CD14-positive monocyte (primary cell): ENCODE measurements at regions not wholly inside any gene's neighbourhood (a gene's known extent, or its start where the extent isn't known, plus 50 kb on each side); places are given as distances from the start of the nearest gene placed in this dataset.

Source experiments
- DNase-seq, 3 donors: peaks; one replicate each; pipeline ENCODE4 v3.0.0-alpha.2; 2011 to 2022
- H2AFZ ChIP-seq: 2 replicates; pipeline ENCODE4 v1.6.0; 2012; ENCODE audit warnings: mild to moderate bottlenecking, low read depth, low read length, inconsistent platforms; ENCODE audit not compliant: insufficient read depth, poor library complexity, severe bottlenecking
- H3K27ac ChIP-seq, 2 donors: 1 replicate in 1 of 2; 2 replicates in 1 of 2; pipeline ENCODE4 v1.5.1; 2012 to 2013; ENCODE audit warnings: low read length in 2 of 2, control low read depth in 1 of 2, inconsistent platforms in 1 of 2, low read depth in 1 of 2, mild to moderate bottlenecking in 1 of 2
- H3K27me3 ChIP-seq, 2 donors: one replicate each; pipeline versions ENCODE4 v1.6.0 to v1.6.1; 2011 to 2013; ENCODE audit warnings: low read length in 2 of 2; ENCODE audit not compliant: control insufficient read depth in 2 of 2, insufficient read depth in 2 of 2
- H3K36me3 ChIP-seq, 2 donors: replicated peaks in 1 of 2; 1 replicate in 1 of 2; 2 replicates in 1 of 2; pipeline versions ENCODE4 v1.5.1 to v1.6.1; 2012 to 2013; ENCODE audit warnings: low read length in 2 of 2, control low read depth in 1 of 2, inconsistent platforms in 1 of 2, mild to moderate bottlenecking in 1 of 2; ENCODE audit not compliant: insufficient read depth in 2 of 2, control insufficient read depth in 1 of 2
- H3K4me1 ChIP-seq, 2 donors: 1 replicate in 1 of 2; 2 replicates in 1 of 2; pipeline versions ENCODE4 v1.5.1 to v1.6.1; 2012 to 2013; ENCODE audit warnings: low read length in 2 of 2, control low read depth in 1 of 2, inconsistent platforms in 1 of 2, mild to moderate bottlenecking in 1 of 2, moderate library complexity in 1 of 2; ENCODE audit not compliant: insufficient read depth in 2 of 2, control insufficient read depth in 1 of 2
- H3K4me2 ChIP-seq: replicated peaks from 2 replicates; pipeline ENCODE3; 2012; ENCODE audit warnings: low read length, moderate library complexity, mild to moderate bottlenecking; ENCODE audit not compliant: poor library complexity, severe bottlenecking; ENCODE audit errors: extremely low read depth
- H3K4me3 ChIP-seq, 3 experiments: fragments of 200-600 bp in 1 of 3; sonication (generic) in 1 of 3; replicated peaks in 1 of 3; 1 replicate in 2 of 3; 2 replicates in 1 of 3; pipeline ENCODE4 v1.5.1; 2011 to 2013; ENCODE audit warnings: low read length in 3 of 3, mild to moderate bottlenecking in 3 of 3, control low read depth in 2 of 3, low read depth in 2 of 3, inconsistent platforms in 1 of 3, moderate library complexity in 1 of 3
- H3K79me2 ChIP-seq: 2 replicates; pipeline ENCODE4 v1.6.0; 2012; ENCODE audit warnings: mild to moderate bottlenecking, control low read depth, inconsistent platforms, low read length, moderate library complexity; ENCODE audit not compliant: insufficient read depth
- H3K9ac ChIP-seq: 2 replicates; pipeline ENCODE4 v1.6.0; 2017; ENCODE audit warnings: low read length, mild to moderate bottlenecking; ENCODE audit not compliant: insufficient read depth, poor library complexity, severe bottlenecking
- H3K9me3 ChIP-seq, 2 donors: replicated peaks in 1 of 2; 1 replicate in 1 of 2; 2 replicates in 1 of 2; pipeline versions ENCODE4 v1.5.1 to v1.6.1; 2012 to 2013; ENCODE audit warnings: low read length in 2 of 2, control low read depth in 1 of 2; ENCODE audit not compliant: control insufficient read depth in 1 of 2, insufficient read depth in 1 of 2
- H4K20me1 ChIP-seq: 2 replicates; pipeline ENCODE4 v1.6.0; 2012; ENCODE audit warnings: mild to moderate bottlenecking, low read length, control low read depth, moderate library complexity; ENCODE audit not compliant: insufficient read depth
- H3K27ac Mint-ChIP-seq, 7 donors: one replicate each; pipeline ENCODE4 v1.8.0; 2020; ENCODE audit warnings: mild to moderate bottlenecking in 7 of 7, mixed read lengths in 7 of 7, moderate library complexity in 6 of 7, inconsistent platforms in 2 of 7
- H3K27me3 Mint-ChIP-seq, 3 donors: one replicate each; pipeline ENCODE4 v1.8.0; 2021 to 2022; ENCODE audit warnings: low read depth in 3 of 3, mild to moderate bottlenecking in 3 of 3, mixed read lengths in 3 of 3, moderate library complexity in 3 of 3, inconsistent platforms in 1 of 3
- H3K36me3 Mint-ChIP-seq, 2 donors: one replicate each; pipeline ENCODE4 v1.8.0; 2020; ENCODE audit warnings: mixed read lengths in 2 of 2, inconsistent platforms in 1 of 2, mild to moderate bottlenecking in 1 of 2
- H3K4me1 Mint-ChIP-seq: one replicate; pipeline ENCODE4 v1.8.0; 2020; ENCODE audit warnings: mild to moderate bottlenecking, mixed read lengths
- H3K4me3 Mint-ChIP-seq, 2 donors: one replicate each; pipeline ENCODE4 v1.8.0; 2020; ENCODE audit warnings: mild to moderate bottlenecking in 2 of 2, mixed read lengths in 2 of 2, moderate library complexity in 1 of 2
- H3K9me3 Mint-ChIP-seq, 7 donors: one replicate each; pipeline ENCODE4 v1.8.0; 2020 to 2022; ENCODE audit warnings: mixed read lengths in 7 of 7, mild to moderate bottlenecking in 6 of 7, moderate library complexity in 6 of 7, inconsistent platforms in 2 of 7
- WGBS: methylation state at CpG from one replicate; pipeline ENCODE4 v1.1.5; 2013; ENCODE audit warnings: missing lambda C conversion rate; ENCODE audit not compliant: insufficient coverage; 5-methylcytosine and 5-hydroxymethylcytosine counted together
- intact Hi-C, 2 donors: fragments of 100-400 bp; cut with micrococcal nuclease; formaldehyde crosslinking; loops; one replicate each; pipeline versions ENCODE4 v1.15.0 to v1.15.1; 2023
- TF ChIP-seq, protein P1 (sequence below): fragments of 200-600 bp; IDR thresholded peaks from one replicate; pipeline ENCODE4 v1.8.0; 2022; ENCODE audit warnings: antibody characterized with exemption, mild to moderate bottlenecking

DNA sequence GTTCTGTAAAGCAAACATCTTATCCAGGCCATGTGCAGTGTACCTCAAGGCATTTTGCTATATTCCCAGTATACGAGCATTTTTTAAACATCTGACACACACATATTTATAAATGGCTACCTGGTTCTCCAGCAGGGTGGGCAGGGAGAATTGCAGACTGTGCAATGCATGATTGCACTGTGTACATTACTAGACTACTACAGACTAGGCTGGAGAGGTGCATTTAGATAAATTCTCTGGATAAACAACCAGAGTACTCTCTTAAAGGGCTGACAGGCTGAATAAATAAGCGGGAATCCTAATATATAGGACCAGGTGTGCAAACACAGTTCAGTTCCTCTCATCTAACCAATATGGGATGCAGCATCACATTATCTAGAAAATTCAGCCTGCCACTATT lies 428.3 kb upstream of the ARID1B start:
- Histone ChIP-seq H3K4me1 (peaks cover 34 to 44% of the 10 kb centered on the region in 2 donors), H3K27me3 (no peaks in the 10 kb centered on the region), H2AFZ (peak overlapping the region; percentile 46), H4K20me1 (no peaks in the 10 kb centered on the region), H3K36me3 (no peaks in the 10 kb centered on the region), H3K4me2 (peak overlapping the region; percentile 70), H3K4me3 (peak overlapping the region in 1 of 3 experiments; percentile 48), H3K79me2 (no peaks in the 10 kb centered on the region), H3K27ac (peak overlapping the region in 1 of 2 donors; percentile 40), H3K9ac (no peak overlapping the region), H3K9me3 (no peaks in the 10 kb centered on the region)
- Mint-ChIP-seq H3K27ac (peak overlapping the region in 1 of 7 donors; percentile 82), H3K4me3 (no peak overlapping the region), H3K27me3 (peaks cover 0 to 3% (median 0%) of the 10 kb centered on the region in 3 donors), H3K9me3 (peaks cover 0 to 10% (median 2%) of the 10 kb centered on the region in 7 donors), H3K4me1 (peaks cover 42% of the 10 kb centered on the region), H3K36me3 (no peaks in the 10 kb centered on the region)
- intact Hi-C loops, result no loop called here
- WGBS, result 100% methylated on average over 1 of the region's 2 CpGs
- DNase-seq, result no peak
- TF ChIP-seq, protein P1, sequence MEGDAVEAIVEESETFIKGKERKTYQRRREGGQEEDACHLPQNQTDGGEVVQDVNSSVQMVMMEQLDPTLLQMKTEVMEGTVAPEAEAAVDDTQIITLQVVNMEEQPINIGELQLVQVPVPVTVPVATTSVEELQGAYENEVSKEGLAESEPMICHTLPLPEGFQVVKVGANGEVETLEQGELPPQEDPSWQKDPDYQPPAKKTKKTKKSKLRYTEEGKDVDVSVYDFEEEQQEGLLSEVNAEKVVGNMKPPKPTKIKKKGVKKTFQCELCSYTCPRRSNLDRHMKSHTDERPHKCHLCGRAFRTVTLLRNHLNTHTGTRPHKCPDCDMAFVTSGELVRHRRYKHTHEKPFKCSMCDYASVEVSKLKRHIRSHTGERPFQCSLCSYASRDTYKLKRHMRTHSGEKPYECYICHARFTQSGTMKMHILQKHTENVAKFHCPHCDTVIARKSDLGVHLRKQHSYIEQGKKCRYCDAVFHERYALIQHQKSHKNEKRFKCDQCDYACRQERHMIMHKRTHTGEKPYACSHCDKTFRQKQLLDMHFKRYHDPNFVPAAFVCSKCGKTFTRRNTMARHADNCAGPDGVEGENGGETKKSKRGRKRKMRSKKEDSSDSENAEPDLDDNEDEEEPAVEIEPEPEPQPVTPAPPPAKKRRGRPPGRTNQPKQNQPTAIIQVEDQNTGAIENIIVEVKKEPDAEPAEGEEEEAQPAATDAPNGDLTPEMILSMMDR, result no peak

DNA sequence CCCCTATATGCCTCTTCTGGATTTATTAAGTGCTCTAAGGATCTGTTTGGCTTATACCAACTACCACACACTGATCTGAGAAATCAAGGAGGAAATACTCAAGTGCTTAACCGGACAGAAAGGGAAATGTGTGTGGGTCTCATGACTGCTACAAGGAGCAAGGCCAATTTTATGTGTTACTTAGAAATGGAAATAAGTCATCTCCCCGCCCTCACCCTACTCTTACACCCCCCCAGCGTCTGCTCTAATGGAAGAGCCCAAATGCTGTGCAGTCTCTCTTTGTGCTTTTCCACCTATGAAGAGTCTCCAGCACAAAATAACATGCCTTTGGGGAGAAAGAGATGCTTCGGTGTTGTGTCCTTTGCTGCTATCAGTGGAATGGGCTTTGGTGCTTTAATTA lies 428.8 kb upstream of the ARID1B start:
- Histone ChIP-seq H3K4me2 (peak overlapping the region; percentile 70), H2AFZ (peak overlapping the region; percentile 46), H3K36me3 (no peaks in the 10 kb centered on the region), H3K79me2 (no peaks in the 10 kb centered on the region), H3K27me3 (no peaks in the 10 kb centered on the region), H3K9me3 (no peaks in the 10 kb centered on the region), H3K4me3 (peak overlapping the region in 1 of 3 experiments; percentile 48), H4K20me1 (no peaks in the 10 kb centered on the region), H3K4me1 (peaks cover 34 to 44% of the 10 kb centered on the region in 2 donors), H3K9ac (no peak overlapping the region), H3K27ac (peak overlapping the region in 1 of 2 donors; percentile 40)
- Mint-ChIP-seq H3K4me3 (peak overlapping the region; percentile 25 to 81), H3K9me3 (peaks cover 0 to 10% (median 2%) of the 10 kb centered on the region in 7 donors), H3K36me3 (no peaks in the 10 kb centered on the region), H3K4me1 (peaks cover 42% of the 10 kb centered on the region), H3K27me3 (peaks cover 0 to 3% (median 0%) of the 10 kb centered on the region in 3 donors), H3K27ac (peak overlapping the region in 5 of 7 donors; percentile 7 to 82 (median 61))
- no peak for DNase-seq
- TF ChIP-seq, protein P1, result no peak
- WGBS, result no CpG with 5 or more reads among the region's 4 CpGs
- intact Hi-C loops, result no loop called here
